ENCODE measurements at regions not wholly inside any gene's neighbourhood (a gene's known extent, or its start where the extent isn't known, plus 50 kb on each side); places are given as distances from the start of the nearest gene placed in this dataset.

- TF ChIP-seq CTCF (IDR thresholded peaks at IDR 0.05) (no peak), EZH2 (IDR thresholded peaks at IDR 0.05) (no peak)
Observed at GRCh38 chr1:178664278-178664677, 60.8 kb upstream of the RALGPS2 start.
